Naive B cell (primary cell): ENCODE measurements at regions not wholly inside any gene's neighbourhood (a gene's known extent, or its start where the extent isn't known, plus 50 kb on each side); places are given as distances from the start of the nearest gene placed in this dataset.
A peak's percentile ranks its signal among the peaks of the same experiment; 100 is the strongest.

Experiments
- ATAC-seq, 2 donors: fragments of 150-1000 bp; cut with Tn5 transposase; 2 replicates each; pipeline ENCODE4 v1.10.0; 2021; ENCODE audit warnings: low read depth in 2 of 2, mild to moderate bottlenecking in 2 of 2, moderate library complexity in 2 of 2
- DNase-seq: peaks from one replicate; pipeline ENCODE4 v3.0.0; 2022
- H3K27ac Mint-ChIP-seq, 6 donors: one replicate each; pipeline ENCODE4 v1.8.0; 2020 to 2022; ENCODE audit warnings: mild to moderate bottlenecking in 6 of 6, mixed read lengths in 6 of 6, moderate library complexity in 5 of 6, inconsistent platforms in 2 of 6
- H3K27me3 Mint-ChIP-seq, 3 donors: one replicate each; pipeline ENCODE4 v1.8.0; 2021 to 2022; ENCODE audit warnings: mixed read lengths in 3 of 3, mild to moderate bottlenecking in 1 of 3
- H3K36me3 Mint-ChIP-seq, 2 donors: one replicate each; pipeline ENCODE4 v1.8.0; 2020 to 2022; ENCODE audit warnings: mixed read lengths in 2 of 2, inconsistent platforms in 1 of 2, mild to moderate bottlenecking in 1 of 2
- H3K4me1 Mint-ChIP-seq, 3 donors: one replicate each; pipeline ENCODE4 v1.8.0; 2020 to 2022; ENCODE audit warnings: mixed read lengths in 3 of 3, inconsistent platforms in 1 of 3, mild to moderate bottlenecking in 1 of 3, moderate library complexity in 1 of 3
- H3K4me3 Mint-ChIP-seq, 8 donors: one replicate each; pipeline ENCODE4 v1.8.0; 2020 to 2022; ENCODE audit warnings: mild to moderate bottlenecking in 8 of 8, mixed read lengths in 8 of 8, moderate library complexity in 8 of 8, inconsistent platforms in 2 of 8
- H3K9me3 Mint-ChIP-seq, 7 donors: one replicate each; pipeline ENCODE4 v1.8.0; 2020 to 2022; ENCODE audit warnings: mixed read lengths in 7 of 7, mild to moderate bottlenecking in 5 of 7, inconsistent platforms in 2 of 7, moderate library complexity in 1 of 7

GRCh38 chr21:41585199-41585994 is 77.4 kb upstream of the TMPRSS2 start:
- Mint-ChIP-seq H3K36me3 (peaks cover 5 to 8% of the 10 kb centered on the region in 2 donors), H3K4me3 (no peak overlapping the region), H3K27me3 (peaks cover 5 to 11% (median 11%) of the 10 kb centered on the region in 3 donors), H3K4me1 (no peaks in the 10 kb centered on the region), H3K9me3 (peaks cover 9 to 27% (median 17%) of the 10 kb centered on the region in 7 donors), H3K27ac (no peak overlapping the region)
- DNase-seq (no peak), ATAC-seq (no peak)

- Mint-ChIP-seq H3K9me3 (peaks cover 9 to 30% (median 19%) of the 10 kb centered on the region in 7 donors), H3K36me3 (peaks cover 5 to 15% of the 10 kb centered on the region in 2 donors), H3K27me3 (peaks cover 12 to 18% (median 14%) of the 10 kb centered on the region in 3 donors), H3K4me1 (no peaks in the 10 kb centered on the region), H3K27ac (no peak overlapping the region), H3K4me3 (no peak overlapping the region)
- DNase-seq (no peak), ATAC-seq (no peak)
Observed at GRCh38 chr21:41584603-41585176, 76.7 kb upstream of the TMPRSS2 start.

GRCh38 chr21:41583274-41583790 is 75.4 kb upstream of the TMPRSS2 start:
- ATAC-seq (no peak), DNase-seq (no peak)
- Mint-ChIP-seq H3K27me3 (peaks cover 12 to 18% (median 14%) of the 10 kb centered on the region in 3 donors), H3K4me3 (no peak overlapping the region), H3K9me3 (peaks cover 3 to 36% (median 26%) of the 10 kb centered on the region in 7 donors), H3K27ac (no peak overlapping the region), H3K36me3 (peaks cover 0 to 18% of the 10 kb centered on the region in 2 donors), H3K4me1 (no peaks in the 10 kb centered on the region)

- Mint-ChIP-seq H3K36me3 (peaks cover 0 to 23% of the 10 kb centered on the region in 2 donors), H3K9me3 (peaks cover 7 to 36% (median 27%) of the 10 kb centered on the region in 7 donors), H3K4me1 (no peaks in the 10 kb centered on the region), H3K4me3 (no peak overlapping the region), H3K27me3 (peaks cover 11 to 18% (median 12%) of the 10 kb centered on the region in 3 donors), H3K27ac (no peak overlapping the region)
- ATAC-seq = no peak
- no peak for DNase-seq
Observed at GRCh38 chr21:41582866-41583265, 74.9 kb upstream of the TMPRSS2 start.

- Mint-ChIP-seq H3K36me3 (peaks cover 0 to 28% of the 10 kb centered on the region in 2 donors), H3K4me3 (no peak overlapping the region), H3K27me3 (peaks cover 11 to 18% (median 12%) of the 10 kb centered on the region in 3 donors), H3K9me3 (peaks cover 8 to 34% (median 26%) of the 10 kb centered on the region in 7 donors), H3K4me1 (no peaks in the 10 kb centered on the region), H3K27ac (no peak overlapping the region)
- ATAC-seq (no peak), DNase-seq (no peak)
Observed at GRCh38 chr21:41582298-41582840, 74.4 kb upstream of the TMPRSS2 start.

GRCh38 chr21:41581592-41582228 is 73.8 kb upstream of the TMPRSS2 start:
- Mint-ChIP-seq H3K9me3 (peaks cover 5 to 36% (median 30%) of the 10 kb centered on the region in 7 donors), H3K27ac (peak overlapping the region in 1 of 6 donors; percentile 14), H3K27me3 (peaks cover 12 to 18% (median 14%) of the 10 kb centered on the region in 3 donors), H3K36me3 (peaks cover 0 to 28% of the 10 kb centered on the region in 2 donors), H3K4me1 (no peaks in the 10 kb centered on the region), H3K4me3 (no peak overlapping the region)
- no peak for DNase-seq
- no peak for ATAC-seq

GRCh38 chr21:41580758-41581554 is 73.0 kb upstream of the TMPRSS2 start:
- DNase-seq = no peak
- Mint-ChIP-seq H3K4me1 (no peaks in the 10 kb centered on the region), H3K27me3 (peaks cover 12 to 18% (median 14%) of the 10 kb centered on the region in 3 donors), H3K27ac (no peak overlapping the region), H3K9me3 (peaks cover 5 to 43% (median 37%) of the 10 kb centered on the region in 7 donors), H3K36me3 (peaks cover 0 to 28% of the 10 kb centered on the region in 2 donors), H3K4me3 (no peak overlapping the region)
- no peak for ATAC-seq

GRCh38 chr21:41579692-41580091 is 71.7 kb upstream of the TMPRSS2 start:
- Mint-ChIP-seq H3K27me3 (peaks cover 12 to 19% (median 14%) of the 10 kb centered on the region in 3 donors), H3K9me3 (peaks cover 5 to 45% (median 41%) of the 10 kb centered on the region in 7 donors), H3K4me3 (no peak overlapping the region), H3K27ac (no peak overlapping the region), H3K36me3 (peaks cover 0 to 28% of the 10 kb centered on the region in 2 donors), H3K4me1 (no peaks in the 10 kb centered on the region)
- ATAC-seq = no peak
- no peak for DNase-seq

- Mint-ChIP-seq H3K36me3 (peaks cover 5 to 28% of the 10 kb centered on the region in 2 donors), H3K4me3 (no peak overlapping the region), H3K4me1 (no peaks in the 10 kb centered on the region), H3K27me3 (peaks cover 14 to 24% (median 21%) of the 10 kb centered on the region in 3 donors), H3K27ac (no peak overlapping the region), H3K9me3 (peaks cover 5 to 54% (median 44%) of the 10 kb centered on the region in 7 donors)
- DNase-seq (no peak), ATAC-seq (no peak)
Observed at GRCh38 chr21:41578716-41579115, 70.8 kb upstream of the TMPRSS2 start.

- Mint-ChIP-seq H3K4me1 (no peaks in the 10 kb centered on the region), H3K9me3 (peaks cover 5 to 56% (median 44%) of the 10 kb centered on the region in 7 donors), H3K27me3 (peaks cover 14 to 27% (median 24%) of the 10 kb centered on the region in 3 donors), H3K36me3 (peaks cover 5 to 28% of the 10 kb centered on the region in 2 donors), H3K4me3 (no peak overlapping the region), H3K27ac (no peak overlapping the region)
- no peak for ATAC-seq
- DNase-seq = no peak
Observed at GRCh38 chr21:41578083-41578482, 70.1 kb upstream of the TMPRSS2 start.

- H3K27ac Mint-ChIP-seq = no peak overlapping the region
- no peaks in the 10 kb centered on the region for H3K4me1 Mint-ChIP-seq
- peaks cover 17 to 27% (median 24%) of the 10 kb centered on the region in 3 donors for H3K27me3 Mint-ChIP-seq
- DNase-seq = no peak
- peaks cover 10 to 28% of the 10 kb centered on the region in 2 donors for H3K36me3 Mint-ChIP-seq
- peaks cover 9 to 69% (median 52%) of the 10 kb centered on the region in 7 donors for H3K9me3 Mint-ChIP-seq
- no peak overlapping the region for H3K4me3 Mint-ChIP-seq
- ATAC-seq = no peak
Observed at GRCh38 chr21:41576013-41576615, 68.2 kb upstream of the TMPRSS2 start.
